ENCODE measurements at regions not wholly inside any gene's neighbourhood (a gene's known extent, or its start where the extent isn't known, plus 50 kb on each side); places are given as distances from the start of the nearest gene placed in this dataset.

DNA sequence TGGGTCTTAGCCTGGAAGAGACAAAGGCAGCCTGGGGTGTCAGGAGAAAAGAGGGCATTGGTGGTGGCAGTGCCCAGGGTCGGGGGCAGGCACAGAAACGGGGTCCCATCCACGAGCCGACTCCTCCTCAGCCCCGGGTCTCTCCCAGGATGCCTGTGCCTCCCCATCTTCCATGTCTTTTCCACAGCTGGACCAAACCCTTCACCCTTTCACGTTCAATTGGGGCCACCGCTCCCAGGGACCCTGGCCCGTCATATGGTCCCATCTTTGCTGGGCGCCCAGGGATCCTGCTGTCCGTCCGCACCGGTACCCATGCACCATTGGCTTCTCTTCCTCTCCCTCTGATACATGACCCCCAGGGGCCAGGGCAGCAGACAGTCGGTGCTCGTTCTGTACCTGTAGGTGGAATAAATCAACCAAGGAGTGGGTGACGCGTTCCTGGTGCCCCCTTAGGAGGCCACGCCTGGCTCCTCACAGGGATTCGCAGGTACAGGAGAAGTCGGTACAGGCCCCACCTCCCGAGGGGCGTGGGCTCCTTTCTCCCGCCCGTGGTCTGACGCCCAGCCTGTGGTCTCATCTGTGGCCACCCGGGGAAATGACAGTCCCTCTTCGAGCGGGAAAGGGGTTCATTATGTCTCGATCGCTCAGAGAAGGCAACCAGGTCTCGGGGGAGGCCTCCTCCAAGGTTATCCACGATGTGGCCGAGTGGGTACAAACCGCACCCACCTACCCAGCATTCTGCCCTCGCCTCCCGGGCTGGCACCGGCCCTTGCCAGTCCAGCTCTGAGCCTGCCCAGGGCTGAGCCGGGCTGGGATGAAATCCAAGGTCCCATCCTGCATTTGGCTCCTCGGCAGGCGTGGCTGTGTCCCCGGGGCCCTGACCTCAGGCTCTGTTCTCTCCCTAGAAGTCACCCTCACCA is 1493.6 kb downstream of the BRD1 start:
- DNase-seq, result no peak

GRCh38 chr22:48333323-48333763 is 1494.3 kb downstream of the BRD1 start:
- no peak for DNase-seq

DNA sequence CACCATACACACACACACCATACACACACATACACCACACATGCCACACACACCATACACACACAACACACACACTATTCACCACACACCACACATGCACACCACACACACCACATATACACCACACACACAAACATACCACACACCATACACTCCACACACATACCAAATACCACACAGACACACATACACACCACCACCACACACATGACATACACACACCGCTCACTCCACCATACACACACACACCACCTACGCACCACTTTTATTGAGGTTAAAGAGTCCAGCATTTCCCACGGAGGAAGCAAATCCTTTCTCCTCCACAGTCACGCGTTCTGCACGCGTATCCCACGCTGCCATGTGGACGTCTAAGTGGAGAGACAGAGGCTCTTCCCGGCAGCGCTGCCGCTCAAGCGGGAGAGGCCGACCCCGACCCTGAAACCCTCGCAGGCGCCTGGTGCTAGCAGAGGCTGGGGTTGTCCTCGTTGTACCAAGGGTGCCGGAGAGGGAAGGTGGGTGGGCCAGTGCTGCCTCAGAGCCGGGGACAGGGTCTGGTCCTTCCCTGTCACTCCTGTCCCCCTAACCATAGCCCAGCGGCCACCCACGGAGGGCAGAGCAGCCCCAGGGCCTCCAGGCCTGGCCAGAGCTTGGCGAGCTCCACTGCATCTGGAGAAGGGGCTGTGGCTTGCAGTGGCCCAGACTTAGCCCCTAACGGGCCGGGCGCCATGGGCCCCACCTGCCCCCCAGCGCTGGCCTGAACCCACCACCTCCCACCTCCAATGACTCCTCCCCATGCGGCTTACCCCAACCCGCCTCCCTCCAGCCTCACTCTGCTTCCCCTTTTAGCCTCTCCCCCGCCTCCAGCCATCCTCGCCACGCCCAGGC is 1495.0 kb downstream of the BRD1 start:
- DNase-seq, result no peak

GRCh38 chr22:48331691-48332220 is 1495.9 kb downstream of the BRD1 start:
- DNase-seq, result no peak

- no peak for DNase-seq
Observed at GRCh38 chr22:48331266-48331665, 1496.4 kb downstream of the BRD1 start.

- DNase-seq, result no peak
Observed at GRCh38 chr22:48327721-48328120, 1500.0 kb downstream of the BRD1 start.

DNA sequence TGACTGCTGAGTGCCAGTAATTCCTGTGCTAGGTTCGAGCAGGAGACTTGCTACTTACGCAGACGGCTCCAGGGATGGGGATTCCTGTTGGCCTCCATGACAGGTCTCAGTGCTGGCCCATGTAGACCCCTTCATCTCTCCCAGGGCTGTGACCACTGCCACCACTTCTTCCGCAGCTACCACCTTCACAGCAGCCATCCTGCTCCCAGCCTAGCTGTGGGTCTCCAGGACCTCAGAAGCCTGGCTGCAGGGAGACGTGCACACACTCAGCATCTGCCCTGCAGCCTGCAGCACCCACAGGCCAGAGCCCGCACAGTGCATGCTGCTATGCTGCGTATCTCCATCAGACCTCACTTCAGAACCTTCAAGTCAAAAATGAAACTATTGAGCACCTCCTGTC is 1503.9 kb downstream of the BRD1 start:
- DNase-seq, result no peak

- DNase-seq, result no peak
Observed at GRCh38 chr22:48322907-48323306, 1504.8 kb downstream of the BRD1 start.

DNA sequence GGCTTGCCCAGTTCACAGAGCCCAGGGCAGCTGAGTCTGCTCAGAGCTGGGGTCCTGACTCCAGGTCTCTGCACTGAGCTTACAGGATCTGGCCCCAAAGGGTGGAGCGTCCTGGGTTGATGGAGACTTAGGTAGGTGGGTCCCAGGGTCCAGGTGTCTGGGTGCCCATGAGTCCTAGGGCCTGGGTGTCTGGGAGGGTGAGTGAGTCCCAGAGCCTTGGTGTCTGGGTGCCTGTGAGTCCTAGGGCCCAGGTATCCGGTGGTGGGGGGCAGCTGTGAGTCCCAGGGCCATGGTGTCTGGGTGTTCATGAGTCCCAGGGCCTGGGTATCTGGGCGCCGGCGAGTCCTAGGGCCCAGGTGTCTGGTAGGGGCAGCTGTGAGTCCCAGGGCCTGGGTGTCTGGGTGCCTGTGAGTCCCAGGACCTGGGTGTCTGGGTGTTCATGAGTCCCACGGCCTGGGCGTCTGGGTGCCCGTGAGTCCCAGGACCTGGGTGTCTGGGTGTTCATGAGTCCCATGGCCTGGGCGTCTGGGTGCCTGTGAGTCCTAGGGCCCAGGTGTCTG is 1505.6 kb downstream of the BRD1 start:
- no peak for DNase-seq

GRCh38 chr22:48320683-48321451 is 1506.8 kb downstream of the BRD1 start:
- no peak for DNase-seq

DNA sequence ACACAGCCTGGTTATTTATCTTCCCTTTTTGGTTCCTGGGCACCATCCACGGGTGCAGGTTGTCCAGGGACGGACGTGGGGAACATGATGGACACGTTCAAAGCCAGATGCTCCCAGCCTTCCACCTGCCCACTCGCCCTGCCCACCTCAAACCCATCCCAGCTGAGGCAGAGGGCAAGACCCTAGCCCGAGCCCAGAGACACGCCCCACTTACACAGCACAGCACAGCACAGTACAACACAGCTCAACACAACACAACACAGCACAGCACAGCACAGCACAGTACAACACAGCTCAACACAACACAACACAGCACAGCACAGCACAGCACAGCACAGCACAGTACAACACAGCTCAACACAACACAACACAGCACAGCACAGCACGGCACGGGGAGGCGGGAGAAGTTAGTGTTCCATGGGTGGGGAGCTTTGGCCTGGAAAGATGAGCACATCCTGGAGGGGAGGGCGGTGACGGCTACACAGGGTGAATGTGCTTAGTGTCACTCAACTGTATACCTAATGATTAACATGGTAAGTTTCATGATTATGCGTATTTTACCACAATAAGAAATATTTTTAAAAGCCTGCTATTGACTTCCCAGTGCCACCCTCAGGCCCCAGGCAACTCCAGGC is 1507.5 kb downstream of the BRD1 start:
- no peak for DNase-seq

- DNase-seq, result no peak
Observed at GRCh38 chr22:48319321-48320047, 1508.2 kb downstream of the BRD1 start.

DNA sequence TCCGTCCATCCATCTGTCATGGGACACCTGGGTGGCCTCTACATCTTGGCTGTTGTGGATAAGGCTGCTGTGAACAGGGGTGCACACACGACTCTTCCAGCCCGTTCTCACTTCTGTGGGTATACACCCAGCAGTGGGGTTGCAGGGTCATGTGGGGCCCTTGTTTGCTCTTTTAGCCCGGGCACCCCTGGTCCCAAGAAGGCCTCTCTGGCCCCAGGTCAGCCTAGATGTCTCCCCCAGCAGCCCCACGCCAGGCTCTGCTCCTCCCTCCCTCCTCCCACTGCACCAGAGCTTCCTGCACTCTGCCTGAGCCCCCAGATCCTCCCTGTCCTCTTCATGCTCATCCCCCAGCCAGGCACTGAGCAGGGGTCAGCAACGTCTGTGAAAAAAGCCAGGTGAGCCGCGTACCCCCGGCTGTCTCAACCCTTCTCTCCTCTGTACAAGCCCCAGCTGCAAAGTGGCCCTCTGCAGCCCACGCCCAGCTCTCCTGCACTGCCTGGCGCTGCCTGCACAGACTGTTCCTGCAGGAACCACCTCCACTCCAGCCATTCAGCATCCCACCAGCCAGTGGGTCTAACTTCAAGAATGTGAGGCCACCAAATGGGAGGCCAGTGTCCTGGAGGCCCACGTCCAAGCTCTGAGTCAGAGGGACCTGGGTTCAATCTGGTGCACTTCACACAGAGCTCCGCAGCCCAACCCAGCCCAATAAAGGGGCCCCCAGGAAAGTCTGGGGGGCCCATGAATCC is 1508.9 kb downstream of the BRD1 start:
- DNase-seq, result no peak

- DNase-seq, result no peak
Observed at GRCh38 chr22:48318173-48318572, 1509.5 kb downstream of the BRD1 start.

- DNase-seq, result no peak
Observed at GRCh38 chr22:48316257-48317250, 1511.1 kb downstream of the BRD1 start.

DNA sequence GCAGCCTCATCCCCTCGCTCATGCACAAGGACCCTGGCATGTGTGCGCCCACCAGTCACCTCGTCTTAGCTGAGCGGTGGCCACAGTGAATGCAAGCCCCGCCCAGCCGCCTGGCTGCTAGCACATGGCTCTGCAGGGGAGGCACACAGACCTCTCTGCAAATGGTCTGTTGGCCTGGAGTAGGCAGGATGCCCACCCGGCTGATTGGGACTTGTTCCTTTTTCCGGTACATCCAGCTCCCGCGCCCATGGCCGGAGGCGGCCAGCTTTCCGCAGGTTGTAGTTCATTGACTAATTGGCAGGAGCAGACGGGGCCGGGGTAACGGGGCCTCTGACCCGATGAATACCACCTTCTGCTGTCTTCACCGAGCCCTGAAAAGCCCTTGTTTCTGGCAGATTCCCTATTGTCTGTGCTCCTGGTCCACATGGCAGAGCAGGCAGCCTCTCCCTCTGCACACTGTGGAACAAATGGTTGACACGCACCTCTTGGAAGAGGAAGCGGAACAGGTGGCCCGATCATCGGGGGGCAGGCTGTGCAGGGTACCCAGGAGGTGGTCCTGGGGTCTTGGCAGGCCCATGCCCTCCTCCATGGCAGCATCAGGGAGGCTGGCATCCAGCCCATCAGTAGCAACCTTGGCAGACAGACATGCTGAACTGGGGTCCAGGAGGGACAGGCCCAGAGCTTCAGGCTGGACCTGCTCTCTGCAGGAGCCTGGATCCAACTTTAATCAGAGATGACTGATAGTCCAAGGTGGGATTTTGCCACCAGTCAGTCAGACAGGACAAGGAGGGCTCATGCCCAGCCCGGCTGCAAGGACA is 1512.0 kb downstream of the BRD1 start:
- no peak for DNase-seq

DNA sequence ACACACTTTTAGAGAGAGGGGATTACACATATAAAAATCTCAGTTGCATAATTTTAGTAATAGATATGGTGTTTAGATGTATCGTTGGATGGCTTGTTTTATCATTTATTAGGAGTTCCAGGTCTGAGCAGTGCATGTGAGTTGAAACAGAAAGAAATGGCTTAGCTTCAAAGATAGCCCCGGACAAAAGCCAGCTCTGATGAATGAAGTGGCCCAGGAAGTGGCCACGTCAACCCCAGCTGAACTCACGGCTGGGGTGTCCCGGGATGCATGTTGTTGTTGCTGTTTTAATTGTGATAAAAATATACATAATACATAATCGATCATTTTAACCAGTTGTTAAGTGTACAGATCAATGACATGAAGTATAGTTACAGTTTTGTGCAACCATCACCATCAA is 1513.6 kb downstream of the BRD1 start:
- no peak for DNase-seq

DNA sequence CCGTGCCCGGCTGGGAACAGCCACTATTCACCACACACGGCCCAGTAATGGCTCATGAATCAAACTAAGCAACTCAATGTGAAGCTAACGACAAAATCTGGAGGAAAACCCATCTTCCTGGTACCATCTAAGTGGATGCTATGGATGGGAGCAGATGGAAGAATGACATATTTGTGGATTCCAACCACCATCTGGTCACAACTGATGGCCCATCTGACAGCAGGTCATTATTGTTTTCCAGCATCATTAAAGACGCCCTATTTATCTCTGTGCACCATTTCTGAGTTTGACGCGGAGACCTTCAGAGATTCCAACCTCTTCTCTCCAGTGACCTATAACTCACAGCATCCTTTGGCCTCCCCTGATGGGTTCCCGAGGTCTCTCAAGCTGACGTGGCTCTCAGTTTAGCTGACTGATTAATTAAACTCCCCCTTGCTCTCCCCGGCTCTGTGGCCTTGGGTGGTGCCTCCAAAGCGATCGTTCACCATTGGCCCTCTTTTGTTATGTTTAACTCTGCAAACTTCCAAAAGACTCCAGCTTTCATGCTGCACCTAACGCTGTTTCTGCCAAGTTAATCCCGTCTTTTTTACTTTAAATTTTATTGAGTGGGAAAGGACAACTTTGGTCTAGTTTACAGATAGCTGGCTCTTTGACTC is 1514.4 kb downstream of the BRD1 start:
- no peak for DNase-seq
